WTC11 (cell line): ENCODE measurements at regions not wholly inside any gene's neighbourhood (a gene's known extent, or its start where the extent isn't known, plus 50 kb on each side); places are given as distances from the start of the nearest gene placed in this dataset.

Experiments used
- ATAC-seq: fragments of 200-7000 bp; cut with Tn5 transposase; 2 replicates; pipeline ENCODE4 v1.10.0; 2021; ENCODE audit warnings: mild to moderate bottlenecking, moderate library complexity
- CTCF ChIA-PET: fragments of 300-600 bp; sonication (Branson Sonifier 250); formaldehyde crosslinking; loops from one replicate; lab custom pipeline; 2021; ENCODE audit warnings: antibody characterized with exemption; lab: Charles Lee
- POLR2A ChIA-PET: fragments of 350-600 bp; sonication (Branson Sonifier 250); formaldehyde crosslinking; loops from one replicate; lab custom pipeline; 2021; ENCODE audit warnings: antibody characterized with exemption; lab: Charles Lee
- DNase-seq: peaks from one replicate; pipeline ENCODE4 v3.0.0; 2021; ENCODE audit warnings: low spot score
- H3K27ac Mint-ChIP-seq: 2 replicates; pipeline ENCODE4 v1.8.0; 2021; ENCODE audit warnings: mixed read lengths
- H3K27me3 Mint-ChIP-seq: 2 replicates; pipeline ENCODE4 v1.8.0; 2021; ENCODE audit warnings: low read depth, mild to moderate bottlenecking, moderate library complexity, mixed read lengths
- H3K36me3 Mint-ChIP-seq: 2 replicates; pipeline ENCODE4 v1.8.0; 2021; ENCODE audit warnings: mixed read lengths
- H3K4me1 Mint-ChIP-seq: 2 replicates; pipeline ENCODE4 v1.8.0; 2022; ENCODE audit warnings: mixed read lengths
- H3K4me3 Mint-ChIP-seq: 2 replicates; pipeline ENCODE4 v1.8.0; 2021; ENCODE audit warnings: mild to moderate bottlenecking, moderate library complexity, mixed read lengths
- H3K9me3 Mint-ChIP-seq: 2 replicates; pipeline ENCODE4 v1.8.0; 2021; ENCODE audit warnings: mixed read lengths
- ATF1 ChIP-seq: sonication (generic); formaldehyde crosslinking; IDR thresholded peaks from 2 replicates; pipeline ENCODE4 v1.8.1; 2023; ENCODE audit warnings: mild to moderate bottlenecking, moderate library complexity, missing genetic modification reagents
- CREB1 ChIP-seq: sonication (generic); formaldehyde crosslinking; IDR thresholded peaks from 2 replicates; pipeline ENCODE4 v1.8.0; 2023; ENCODE audit warnings: mild to moderate bottlenecking, missing genetic modification reagents
- ESRRA ChIP-seq: sonication (generic); formaldehyde crosslinking; IDR thresholded peaks from 2 replicates; pipeline ENCODE4 v1.8.1; 2022; ENCODE audit warnings: mild to moderate bottlenecking, missing genetic modification reagents, borderline replicate concordance
- FOXP1 ChIP-seq: sonication (generic); formaldehyde crosslinking; IDR thresholded peaks from 2 replicates; pipeline ENCODE4 v1.8.0; 2022; ENCODE audit warnings: missing genetic modification reagents, mild to moderate bottlenecking, moderate library complexity, borderline replicate concordance
- GABPB1 ChIP-seq: sonication (generic); formaldehyde crosslinking; IDR thresholded peaks from 2 replicates; pipeline ENCODE4 v1.8.1; 2023; ENCODE audit warnings: mild to moderate bottlenecking, missing genetic modification reagents
- HMGA2 ChIP-seq: fragments of 250-450 bp; sonication (Bioruptor Pico); IDR thresholded peaks from 2 replicates; pipeline ENCODE4 v1.4.0; 2021; ENCODE audit warnings: mild to moderate bottlenecking, moderate library complexity
- JAZF1 ChIP-seq: fragments of 250-450 bp; sonication (Bioruptor Pico); IDR thresholded peaks from 2 replicates; pipeline ENCODE4 v1.9.0; 2021; ENCODE audit warnings: moderate library complexity, mild to moderate bottlenecking, inconsistent platforms
- JUN ChIP-seq: sonication (generic); formaldehyde crosslinking; IDR thresholded peaks from 2 replicates; pipeline ENCODE4 v1.8.0; 2023; ENCODE audit warnings: mild to moderate bottlenecking, missing genetic modification reagents
- PRRX2 ChIP-seq: fragments of 250-450 bp; sonication (Bioruptor Pico); IDR thresholded peaks from 2 replicates; pipeline ENCODE4 v1.8.0; 2021; ENCODE audit warnings: mild to moderate bottlenecking
- RORB ChIP-seq: fragments of 250-450 bp; sonication (Bioruptor Pico); IDR thresholded peaks from 2 replicates; pipeline ENCODE4 v1.9.0; 2021; ENCODE audit warnings: mild to moderate bottlenecking
- SOX15 ChIP-seq: fragments of 250-450 bp; sonication (Bioruptor Pico); IDR thresholded peaks from 2 replicates; pipeline ENCODE4 v1.9.0; 2021; ENCODE audit warnings: mild to moderate bottlenecking
- SP1 ChIP-seq: sonication (generic); formaldehyde crosslinking; conservative IDR thresholded peaks from 2 replicates; pipeline ENCODE4 v1.8.1; 2022; ENCODE audit warnings: missing genetic modification reagents
- TCF7 ChIP-seq: sonication (generic); formaldehyde crosslinking; IDR thresholded peaks from 2 replicates; pipeline ENCODE4 v1.8.0; 2022; ENCODE audit warnings: mild to moderate bottlenecking, low read depth, missing genetic modification reagents, moderate library complexity
- TEAD1 ChIP-seq: sonication (generic); formaldehyde crosslinking; IDR thresholded peaks from 2 replicates; pipeline ENCODE4 v1.8.0; 2022; ENCODE audit warnings: mild to moderate bottlenecking, missing genetic modification reagents
- TEAD4 ChIP-seq: sonication (generic); formaldehyde crosslinking; IDR thresholded peaks from 2 replicates; pipeline ENCODE4 v1.8.0; 2022; ENCODE audit warnings: mild to moderate bottlenecking, missing genetic modification reagents
- ZBTB21 ChIP-seq: sonication (generic); formaldehyde crosslinking; IDR thresholded peaks from 2 replicates; pipeline ENCODE4 v1.8.1; 2023; ENCODE audit warnings: mild to moderate bottlenecking, missing genetic modification reagents, borderline replicate concordance
- ZNF138 ChIP-seq: sonication (generic); formaldehyde crosslinking; conservative IDR thresholded peaks from 2 replicates; pipeline ENCODE4 v1.8.1; 2022; ENCODE audit warnings: mild to moderate bottlenecking, moderate library complexity, missing genetic modification reagents
- ZNF671 ChIP-seq: fragments of 250-450 bp; sonication (Bioruptor Pico); IDR thresholded peaks from 2 replicates; pipeline ENCODE4 v1.8.0; 2021; ENCODE audit warnings: mild to moderate bottlenecking
- TF ChIP-seq, protein P1 (sequence below): sonication (generic); formaldehyde crosslinking; IDR thresholded peaks from 2 replicates; pipeline ENCODE4 v1.8.1; 2022; ENCODE audit warnings: low read depth, missing genetic modification reagents, borderline replicate concordance
- TF ChIP-seq, protein P2 (sequence below): fragments of 250-450 bp; sonication (Bioruptor Pico); IDR thresholded peaks from 2 replicates; pipeline ENCODE4 v1.9.0; 2021; ENCODE audit warnings: mild to moderate bottlenecking
- TF ChIP-seq, protein P3 (sequence below): fragments of 250-450 bp; sonication (Bioruptor Pico); IDR thresholded peaks from 2 replicates; pipeline ENCODE4 v1.8.0; 2021; ENCODE audit warnings: mild to moderate bottlenecking
- TF ChIP-seq, protein P4 (sequence below): sonication (generic); formaldehyde crosslinking; IDR thresholded peaks from 2 replicates; pipeline ENCODE4 v1.8.1; 2023; ENCODE audit warnings: mild to moderate bottlenecking, moderate library complexity, missing genetic modification reagents
- TF ChIP-seq, protein P5 (sequence below): fragments of 250-450 bp; sonication (Bioruptor Pico); IDR thresholded peaks from 2 replicates; pipeline ENCODE4 v1.9.0; 2021; ENCODE audit warnings: moderate library complexity, mild to moderate bottlenecking, inconsistent platforms, borderline replicate concordance
- TF ChIP-seq, protein P6 (sequence below): sonication (generic); formaldehyde crosslinking; IDR thresholded peaks from 2 replicates; pipeline ENCODE4 v1.8.1; 2022; ENCODE audit warnings: low read depth, mild to moderate bottlenecking, moderate library complexity, missing genetic modification reagents, borderline replicate concordance
- TF ChIP-seq, protein P7 (sequence below): sonication (generic); formaldehyde crosslinking; IDR thresholded peaks from 2 replicates; pipeline ENCODE4 v1.8.1; 2023; ENCODE audit warnings: mild to moderate bottlenecking, missing genetic modification reagents

DNA sequence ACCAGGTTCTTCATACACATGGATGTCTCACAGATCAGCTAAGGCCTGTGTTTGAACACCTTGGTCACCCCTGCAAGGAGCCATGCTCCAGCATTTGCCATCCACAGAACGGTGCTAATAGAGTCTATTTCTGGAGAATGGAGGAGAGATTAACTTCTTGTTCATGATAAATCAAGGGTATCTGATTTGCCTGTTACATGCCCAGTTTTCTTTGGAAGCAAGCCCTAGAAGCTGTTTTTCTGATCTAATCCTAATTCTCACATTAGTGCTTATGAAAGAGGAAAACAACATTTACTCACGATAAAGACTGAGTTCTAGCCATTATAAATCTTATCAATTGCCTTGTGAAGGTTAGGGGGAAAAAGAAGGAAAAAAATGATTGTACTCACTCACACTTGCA, 119.6 kb upstream of the DTNA start:
- DNase-seq (no peak), ATAC-seq (no peak)
- TF ChIP-seq ZNF138 (no peak), CREB1 (CRISPR knock-in tag) (no peak), ESRRA (CRISPR knock-in tag) (no peak), GABPB1 (CRISPR knock-in tag) (no peak)
- TF ChIP-seq, protein P1, sequence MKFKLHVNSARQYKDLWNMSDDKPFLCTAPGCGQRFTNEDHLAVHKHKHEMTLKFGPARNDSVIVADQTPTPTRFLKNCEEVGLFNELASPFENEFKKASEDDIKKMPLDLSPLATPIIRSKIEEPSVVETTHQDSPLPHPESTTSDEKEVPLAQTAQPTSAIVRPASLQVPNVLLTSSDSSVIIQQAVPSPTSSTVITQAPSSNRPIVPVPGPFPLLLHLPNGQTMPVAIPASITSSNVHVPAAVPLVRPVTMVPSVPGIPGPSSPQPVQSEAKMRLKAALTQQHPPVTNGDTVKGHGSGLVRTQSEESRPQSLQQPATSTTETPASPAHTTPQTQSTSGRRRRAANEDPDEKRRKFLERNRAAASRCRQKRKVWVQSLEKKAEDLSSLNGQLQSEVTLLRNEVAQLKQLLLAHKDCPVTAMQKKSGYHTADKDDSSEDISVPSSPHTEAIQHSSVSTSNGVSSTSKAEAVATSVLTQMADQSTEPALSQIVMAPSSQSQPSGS (CRISPR knock-in tag), result no peak
- peaks cover 11% of the 10 kb centered on the region for H3K36me3 Mint-ChIP-seq
- POLR2A ChIA-PET, result no interaction called here
- H3K4me1 Mint-ChIP-seq, result peaks cover 39% of the 10 kb centered on the region
- peaks cover 11% of the 10 kb centered on the region for H3K9me3 Mint-ChIP-seq
- CTCF ChIA-PET, result no interaction called here
- H3K27me3 Mint-ChIP-seq, result no peaks in the 10 kb centered on the region
- H3K27ac Mint-ChIP-seq, result no peak overlapping the region
- no peak overlapping the region for H3K4me3 Mint-ChIP-seq

DNA sequence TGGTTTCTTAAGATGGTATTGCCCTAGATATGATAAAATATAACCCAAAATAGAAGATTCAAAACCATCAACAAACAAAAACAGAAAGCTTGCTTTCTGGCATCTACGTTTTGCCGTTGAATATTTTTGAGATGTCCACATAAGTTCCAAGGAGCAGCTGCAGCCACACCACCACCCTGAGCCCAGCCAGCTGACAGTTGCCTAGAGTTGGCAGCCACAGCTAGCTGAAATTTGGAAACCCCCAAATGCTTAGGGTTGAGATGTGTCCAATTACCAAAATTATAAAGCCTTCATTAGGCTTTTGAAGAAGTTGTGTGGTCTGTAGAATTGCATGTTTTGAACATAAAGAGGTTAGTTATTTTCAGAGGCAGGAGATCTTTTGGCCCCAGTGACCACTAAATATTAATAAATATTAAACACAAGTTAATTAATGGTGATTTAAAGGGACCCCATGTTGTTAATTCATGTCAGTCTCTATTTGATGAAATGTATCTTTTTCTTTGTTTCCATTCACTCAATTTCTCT, 118.1 kb upstream of the DTNA start:
- no peaks in the 10 kb centered on the region for H3K36me3 Mint-ChIP-seq
- 0 out of 2 replicates have a peak overlapping the region, but pooled peaks have one; percentile 30 for H3K4me3 Mint-ChIP-seq
- no peak overlapping the region for H3K27ac Mint-ChIP-seq
- TF ChIP-seq JAZF1 (CRISPR knock-in tag) (no peak), TEAD1 (CRISPR knock-in tag) (no peak), RORB (CRISPR knock-in tag) (no peak), SOX15 (CRISPR knock-in tag) (no peak), PRRX2 (CRISPR knock-in tag) (no peak), TEAD4 (CRISPR knock-in tag) (no peak), TCF7 (CRISPR knock-in tag) (no peak), JUN (CRISPR knock-in tag) (no peak), ZBTB21 (CRISPR knock-in tag) (no peak), ATF1 (CRISPR knock-in tag) (no peak), HMGA2 (CRISPR knock-in tag) (no peak), ZNF671 (CRISPR knock-in tag) (no peak), FOXP1 (CRISPR knock-in tag) (no peak), SP1 (no peak)
- TF ChIP-seq, protein P2, sequence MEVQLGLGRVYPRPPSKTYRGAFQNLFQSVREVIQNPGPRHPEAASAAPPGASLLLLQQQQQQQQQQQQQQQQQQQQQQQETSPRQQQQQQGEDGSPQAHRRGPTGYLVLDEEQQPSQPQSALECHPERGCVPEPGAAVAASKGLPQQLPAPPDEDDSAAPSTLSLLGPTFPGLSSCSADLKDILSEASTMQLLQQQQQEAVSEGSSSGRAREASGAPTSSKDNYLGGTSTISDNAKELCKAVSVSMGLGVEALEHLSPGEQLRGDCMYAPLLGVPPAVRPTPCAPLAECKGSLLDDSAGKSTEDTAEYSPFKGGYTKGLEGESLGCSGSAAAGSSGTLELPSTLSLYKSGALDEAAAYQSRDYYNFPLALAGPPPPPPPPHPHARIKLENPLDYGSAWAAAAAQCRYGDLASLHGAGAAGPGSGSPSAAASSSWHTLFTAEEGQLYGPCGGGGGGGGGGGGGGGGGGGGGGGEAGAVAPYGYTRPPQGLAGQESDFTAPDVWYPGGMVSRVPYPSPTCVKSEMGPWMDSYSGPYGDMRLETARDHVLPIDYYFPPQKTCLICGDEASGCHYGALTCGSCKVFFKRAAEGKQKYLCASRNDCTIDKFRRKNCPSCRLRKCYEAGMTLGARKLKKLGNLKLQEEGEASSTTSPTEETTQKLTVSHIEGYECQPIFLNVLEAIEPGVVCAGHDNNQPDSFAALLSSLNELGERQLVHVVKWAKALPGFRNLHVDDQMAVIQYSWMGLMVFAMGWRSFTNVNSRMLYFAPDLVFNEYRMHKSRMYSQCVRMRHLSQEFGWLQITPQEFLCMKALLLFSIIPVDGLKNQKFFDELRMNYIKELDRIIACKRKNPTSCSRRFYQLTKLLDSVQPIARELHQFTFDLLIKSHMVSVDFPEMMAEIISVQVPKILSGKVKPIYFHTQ (CRISPR knock-in tag), result no peak
- TF ChIP-seq, protein P3, sequence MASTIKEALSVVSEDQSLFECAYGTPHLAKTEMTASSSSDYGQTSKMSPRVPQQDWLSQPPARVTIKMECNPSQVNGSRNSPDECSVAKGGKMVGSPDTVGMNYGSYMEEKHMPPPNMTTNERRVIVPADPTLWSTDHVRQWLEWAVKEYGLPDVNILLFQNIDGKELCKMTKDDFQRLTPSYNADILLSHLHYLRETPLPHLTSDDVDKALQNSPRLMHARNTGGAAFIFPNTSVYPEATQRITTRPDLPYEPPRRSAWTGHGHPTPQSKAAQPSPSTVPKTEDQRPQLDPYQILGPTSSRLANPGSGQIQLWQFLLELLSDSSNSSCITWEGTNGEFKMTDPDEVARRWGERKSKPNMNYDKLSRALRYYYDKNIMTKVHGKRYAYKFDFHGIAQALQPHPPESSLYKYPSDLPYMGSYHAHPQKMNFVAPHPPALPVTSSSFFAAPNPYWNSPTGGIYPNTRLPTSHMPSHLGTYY (CRISPR knock-in tag), result no peak
- TF ChIP-seq, protein P4, sequence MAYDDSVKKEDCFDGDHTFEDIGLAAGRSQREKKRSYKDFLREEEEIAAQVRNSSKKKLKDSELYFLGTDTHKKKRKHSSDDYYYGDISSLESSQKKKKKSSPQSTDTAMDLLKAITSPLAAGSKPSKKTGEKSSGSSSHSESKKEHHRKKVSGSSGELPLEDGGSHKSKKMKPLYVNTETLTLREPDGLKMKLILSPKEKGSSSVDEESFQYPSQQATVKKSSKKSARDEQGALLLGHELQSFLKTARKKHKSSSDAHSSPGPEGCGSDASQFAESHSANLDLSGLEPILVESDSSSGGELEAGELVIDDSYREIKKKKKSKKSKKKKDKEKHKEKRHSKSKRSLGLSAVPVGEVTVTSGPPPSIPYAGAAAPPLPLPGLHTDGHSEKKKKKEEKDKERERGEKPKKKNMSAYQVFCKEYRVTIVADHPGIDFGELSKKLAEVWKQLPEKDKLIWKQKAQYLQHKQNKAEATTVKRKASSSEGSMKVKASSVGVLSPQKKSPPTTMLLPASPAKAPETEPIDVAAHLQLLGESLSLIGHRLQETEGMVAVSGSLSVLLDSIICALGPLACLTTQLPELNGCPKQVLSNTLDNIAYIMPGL (CRISPR knock-in tag), result no peak
- TF ChIP-seq, protein P5, sequence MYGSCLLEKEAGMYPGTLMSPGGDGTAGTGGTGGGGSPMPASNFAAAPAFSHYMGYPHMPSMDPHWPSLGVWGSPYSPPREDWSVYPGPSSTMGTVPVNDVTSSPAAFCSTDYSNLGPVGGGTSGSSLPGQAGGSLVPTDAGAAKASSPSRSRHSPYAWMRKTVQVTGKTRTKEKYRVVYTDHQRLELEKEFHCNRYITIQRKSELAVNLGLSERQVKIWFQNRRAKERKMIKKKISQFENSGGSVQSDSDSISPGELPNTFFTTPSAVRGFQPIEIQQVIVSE (CRISPR knock-in tag), result no peak
- TF ChIP-seq, protein P6, sequence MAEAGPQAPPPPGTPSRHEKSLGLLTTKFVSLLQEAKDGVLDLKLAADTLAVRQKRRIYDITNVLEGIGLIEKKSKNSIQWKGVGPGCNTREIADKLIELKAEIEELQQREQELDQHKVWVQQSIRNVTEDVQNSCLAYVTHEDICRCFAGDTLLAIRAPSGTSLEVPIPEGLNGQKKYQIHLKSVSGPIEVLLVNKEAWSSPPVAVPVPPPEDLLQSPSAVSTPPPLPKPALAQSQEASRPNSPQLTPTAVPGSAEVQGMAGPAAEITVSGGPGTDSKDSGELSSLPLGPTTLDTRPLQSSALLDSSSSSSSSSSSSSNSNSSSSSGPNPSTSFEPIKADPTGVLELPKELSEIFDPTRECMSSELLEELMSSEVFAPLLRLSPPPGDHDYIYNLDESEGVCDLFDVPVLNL (CRISPR knock-in tag), result no peak
- TF ChIP-seq, protein P7, sequence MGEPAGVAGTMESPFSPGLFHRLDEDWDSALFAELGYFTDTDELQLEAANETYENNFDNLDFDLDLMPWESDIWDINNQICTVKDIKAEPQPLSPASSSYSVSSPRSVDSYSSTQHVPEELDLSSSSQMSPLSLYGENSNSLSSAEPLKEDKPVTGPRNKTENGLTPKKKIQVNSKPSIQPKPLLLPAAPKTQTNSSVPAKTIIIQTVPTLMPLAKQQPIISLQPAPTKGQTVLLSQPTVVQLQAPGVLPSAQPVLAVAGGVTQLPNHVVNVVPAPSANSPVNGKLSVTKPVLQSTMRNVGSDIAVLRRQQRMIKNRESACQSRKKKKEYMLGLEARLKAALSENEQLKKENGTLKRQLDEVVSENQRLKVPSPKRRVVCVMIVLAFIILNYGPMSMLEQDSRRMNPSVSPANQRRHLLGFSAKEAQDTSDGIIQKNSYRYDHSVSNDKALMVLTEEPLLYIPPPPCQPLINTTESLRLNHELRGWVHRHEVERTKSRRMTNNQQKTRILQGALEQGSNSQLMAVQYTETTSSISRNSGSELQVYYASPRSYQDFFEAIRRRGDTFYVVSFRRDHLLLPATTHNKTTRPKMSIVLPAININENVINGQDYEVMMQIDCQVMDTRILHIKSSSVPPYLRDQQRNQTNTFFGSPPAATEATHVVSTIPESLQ (CRISPR knock-in tag), result no peak
- H3K9me3 Mint-ChIP-seq, result no peaks in the 10 kb centered on the region
- no peaks in the 10 kb centered on the region for H3K27me3 Mint-ChIP-seq
- ATAC-seq, result no peak
- POLR2A ChIA-PET, result no interaction called here
- CTCF ChIA-PET, result no interaction called here
- peaks cover 47% of the 10 kb centered on the region for H3K4me1 Mint-ChIP-seq
- no peak for DNase-seq
